ENCODE measurements at regions not wholly inside any gene's neighbourhood (a gene's known extent, or its start where the extent isn't known, plus 50 kb on each side); places are given as distances from the start of the nearest gene placed in this dataset.
"Not testable (repeated sequence)": the region's sequence is repeated elsewhere in the genome, so short reads cannot be mapped to it uniquely, and the experiment has no call there.

DNA sequence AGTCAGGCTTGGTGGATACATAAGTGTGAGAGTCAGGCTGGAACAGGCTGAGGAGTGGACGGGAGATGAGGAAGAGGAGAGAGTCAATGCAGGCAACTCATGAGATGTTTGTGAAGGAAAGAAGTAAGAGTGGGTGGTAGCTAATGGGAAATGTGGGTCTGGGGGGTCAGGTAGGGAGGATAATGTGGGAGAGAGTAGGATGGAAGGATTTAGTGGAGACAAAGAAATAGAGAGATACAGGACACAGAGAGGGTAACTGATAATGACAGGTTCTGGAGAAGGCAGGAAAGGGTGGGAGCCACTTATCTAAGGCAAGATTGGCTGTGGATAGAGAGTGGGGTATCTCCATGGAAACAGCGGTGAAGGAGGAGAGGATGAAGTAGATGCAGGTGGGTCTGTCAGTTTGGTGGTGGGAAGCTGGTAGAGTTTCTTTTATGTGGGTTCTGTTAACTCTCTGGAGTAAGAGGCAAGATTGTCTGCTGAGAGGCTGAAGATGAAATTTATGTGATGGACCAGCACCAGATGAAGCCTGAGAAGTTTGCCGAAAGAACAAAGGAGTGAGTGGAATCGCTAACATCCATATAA is 190.6 kb upstream of the SPRED2 start:
- no peak for DNase-seq

DNA sequence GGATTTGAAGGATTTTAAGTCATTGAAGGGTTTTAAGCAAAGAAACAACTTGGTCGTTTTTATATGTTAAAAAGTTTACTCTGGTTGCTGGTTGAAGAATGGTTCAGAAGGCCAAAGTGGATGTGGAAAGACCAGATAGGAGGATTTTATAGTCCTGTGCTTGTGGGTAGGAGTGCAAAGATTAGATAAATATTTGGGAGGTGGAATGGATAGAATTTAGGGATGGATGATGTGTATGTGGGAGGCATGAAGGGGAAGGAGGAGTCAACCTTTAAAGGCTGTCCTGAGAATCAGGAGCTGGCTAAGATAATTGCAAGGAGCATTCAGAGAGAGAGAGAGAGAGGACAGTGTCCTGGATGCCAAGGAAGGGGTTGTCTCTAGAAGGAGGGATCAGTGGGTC is 190.1 kb upstream of the SPRED2 start:
- no peak for DNase-seq

- DNase-seq: no peak
Measured at GRCh38 chr2:65620524-65620923, 188.1 kb upstream of the SPRED2 start.

- DNase-seq: no peak
Measured at GRCh38 chr2:65620026-65620425, 187.6 kb upstream of the SPRED2 start.

DNA sequence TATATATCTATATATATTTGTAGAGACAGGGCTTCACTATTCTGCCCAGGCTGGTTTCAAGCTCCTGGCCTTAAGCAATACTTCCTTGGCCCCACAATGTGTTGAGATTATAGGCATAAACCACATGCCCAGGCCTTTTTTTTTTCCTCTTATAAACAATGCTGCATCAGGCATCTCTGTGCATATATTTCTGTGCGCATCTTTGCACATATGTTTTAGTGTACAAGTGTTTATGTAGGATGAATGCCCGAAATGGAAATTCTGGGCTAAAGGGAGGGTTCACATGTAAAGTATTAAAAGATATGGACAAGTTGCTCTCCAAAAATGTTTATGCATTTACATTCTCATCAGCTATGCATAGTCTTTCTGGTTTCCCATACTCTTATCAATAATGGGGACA is 183.2 kb upstream of the SPRED2 start:
- DNase-seq: no peak

- DNase-seq: no peak
Measured at GRCh38 chr2:65613968-65614555, 181.7 kb upstream of the SPRED2 start.

DNA sequence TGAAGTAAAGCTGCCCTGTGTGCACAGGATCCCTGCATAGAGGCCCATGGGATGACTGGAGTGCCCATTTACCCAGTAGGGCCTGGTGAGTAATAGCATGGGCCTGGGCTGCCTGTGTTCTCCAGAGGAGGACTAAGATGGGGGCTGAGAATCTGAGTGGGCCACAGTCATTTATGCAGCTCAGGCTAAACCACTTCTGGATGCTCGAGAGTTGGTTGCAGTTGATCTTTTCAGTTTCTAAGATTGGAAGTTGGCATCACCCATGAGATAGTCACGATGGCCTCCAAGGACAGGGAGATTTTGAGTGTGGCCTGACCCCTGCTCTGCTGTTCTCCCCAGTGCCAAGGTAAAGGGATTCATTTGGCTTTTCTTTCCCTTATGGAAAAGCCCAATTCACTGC is 179.1 kb upstream of the SPRED2 start:
- no peak for DNase-seq

- DNase-seq: no peak
Measured at GRCh38 chr2:65608916-65609315, 176.5 kb upstream of the SPRED2 start.

- no peak for DNase-seq
Measured at GRCh38 chr2:65608466-65608865, 176.1 kb upstream of the SPRED2 start.

DNA sequence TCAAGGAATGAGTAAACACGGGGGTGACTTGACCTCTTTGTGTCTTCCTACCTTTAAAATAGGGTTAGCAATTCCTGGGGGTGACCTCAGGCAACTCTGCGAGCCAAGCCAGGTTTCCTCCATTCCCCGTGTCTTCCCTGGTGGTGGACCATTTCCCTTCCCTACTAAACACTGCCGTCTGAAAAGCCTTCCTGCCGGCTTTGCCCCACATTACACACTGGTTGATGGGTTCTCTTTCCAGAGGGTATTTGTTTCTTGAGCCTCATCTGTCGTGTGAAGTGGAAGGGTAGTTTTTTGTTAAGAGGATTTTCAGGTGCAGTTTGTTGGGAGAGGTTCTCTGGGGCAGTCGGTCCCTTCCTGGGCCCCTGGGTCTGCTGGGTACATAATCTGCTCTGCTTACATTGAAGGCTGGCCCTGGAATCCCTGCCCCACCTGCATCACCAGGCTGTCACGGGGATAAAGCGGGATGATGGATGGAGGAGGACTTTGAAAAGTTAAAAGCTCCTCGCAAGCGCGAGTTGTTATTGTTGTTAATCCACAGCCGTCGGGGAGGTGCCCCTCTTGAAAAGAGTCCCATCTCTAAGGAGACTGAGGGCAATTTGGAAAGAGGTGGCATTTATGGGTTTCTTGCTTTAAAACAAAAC is 175.4 kb upstream of the SPRED2 start:
- no peak for DNase-seq

DNA sequence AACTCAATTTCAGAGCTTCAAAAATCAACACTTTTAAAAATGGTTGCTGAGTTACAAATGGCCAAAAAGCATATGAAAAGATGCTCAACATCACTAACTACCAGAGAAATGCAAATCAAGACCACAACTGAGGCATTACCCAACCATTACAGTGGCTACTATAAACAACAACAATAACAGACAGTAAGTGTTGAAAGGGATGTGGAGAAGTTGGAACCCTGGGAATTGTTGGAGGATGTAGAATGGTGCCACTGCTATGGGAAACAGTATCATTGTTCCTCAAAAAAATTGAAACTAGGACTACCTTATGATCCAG is 173.3 kb upstream of the SPRED2 start:
- no peak for DNase-seq

- DNase-seq: no peak
Measured at GRCh38 chr2:65605058-65605742, 172.8 kb upstream of the SPRED2 start.

GRCh38 chr2:65604246-65604645 is 171.8 kb upstream of the SPRED2 start:
- DNase-seq: no peak

- no peak for DNase-seq
Measured at GRCh38 chr2:65602603-65603235, 170.3 kb upstream of the SPRED2 start.

DNA sequence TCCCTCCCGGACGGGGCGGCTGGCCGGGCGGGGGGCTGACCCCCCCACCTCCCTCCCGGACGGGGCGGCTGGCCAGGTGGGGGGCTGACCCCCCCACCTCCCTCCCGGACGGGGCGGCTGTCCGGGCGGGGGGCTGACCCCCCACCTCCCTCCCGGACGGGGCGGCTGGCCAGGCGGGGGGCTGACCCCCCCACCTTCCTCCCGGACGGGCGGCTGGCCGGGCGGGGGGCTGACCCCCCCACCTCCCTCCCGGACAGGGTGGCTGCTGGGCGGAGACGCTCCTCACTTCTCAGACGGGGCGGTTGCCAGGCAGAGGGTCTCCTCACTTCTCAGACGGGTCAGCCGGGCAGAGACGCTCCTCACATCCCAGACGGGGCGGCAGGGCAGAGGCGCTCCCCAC is 168.5 kb upstream of the SPRED2 start:
- not testable (repeated sequence) for DNase-seq

DNA sequence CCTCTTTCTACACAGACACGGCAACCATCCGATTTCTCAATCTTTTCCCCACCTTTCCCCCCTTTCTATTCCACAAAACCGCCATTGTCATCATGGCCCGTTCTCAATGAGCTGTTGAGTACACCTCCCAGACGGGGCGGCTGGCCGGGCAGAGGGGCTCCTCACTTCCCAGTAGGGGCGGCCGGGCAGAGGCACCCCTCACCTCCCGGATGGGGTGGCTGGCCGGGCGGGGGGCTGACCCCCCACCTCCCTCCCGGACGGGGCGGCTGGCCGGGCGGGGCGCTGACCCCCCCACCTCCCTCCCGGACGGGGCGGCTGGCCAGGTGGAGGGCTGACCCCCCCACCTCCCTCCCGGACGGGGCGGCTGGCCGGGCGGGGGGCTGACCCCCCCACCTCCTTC is 168.0 kb upstream of the SPRED2 start:
- not testable (repeated sequence) for DNase-seq

- no peak for DNase-seq
Measured at GRCh38 chr2:65599693-65600092, 167.3 kb upstream of the SPRED2 start.

- DNase-seq: no peak
Measured at GRCh38 chr2:65598996-65599395, 166.6 kb upstream of the SPRED2 start.

DNA sequence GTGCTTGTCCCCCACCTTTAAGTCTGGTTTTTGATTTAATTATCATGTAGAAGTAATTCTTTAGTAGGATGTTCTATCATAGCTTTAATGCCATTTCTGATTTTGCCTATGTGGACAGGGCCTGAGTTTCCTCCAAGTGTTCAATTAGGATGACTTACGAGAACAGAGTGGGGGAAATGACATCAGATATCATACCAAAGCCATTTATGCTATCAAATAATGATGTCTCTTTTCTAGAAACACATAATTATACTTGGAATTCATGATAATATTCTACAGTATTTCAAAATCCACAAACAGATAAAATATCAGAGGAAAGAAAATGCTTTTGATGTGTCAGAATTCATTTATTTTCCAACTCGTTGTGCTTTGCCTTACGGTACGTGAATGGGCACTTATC is 165.9 kb upstream of the SPRED2 start:
- no peak for DNase-seq

DNA sequence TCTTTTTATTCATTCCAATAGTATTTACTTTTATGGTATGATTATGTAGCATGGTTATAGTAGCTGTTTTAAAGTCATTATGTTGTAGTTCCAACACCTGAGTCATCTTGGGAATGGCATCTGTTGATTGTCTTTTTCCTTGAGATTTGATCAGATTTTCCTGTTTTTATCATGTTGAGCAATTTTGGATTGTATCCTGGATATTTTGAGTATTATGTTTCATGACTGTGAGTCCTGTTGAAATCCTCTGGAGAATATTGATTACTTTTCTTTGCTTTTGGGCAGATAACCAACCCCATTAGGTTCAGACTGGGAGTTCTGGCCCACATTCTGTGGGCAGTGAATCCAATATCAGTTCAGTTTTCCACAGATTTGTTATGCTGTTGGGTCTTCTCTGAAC is 163.2 kb upstream of the SPRED2 start:
- DNase-seq: no peak

- no peak for DNase-seq
Measured at GRCh38 chr2:65594150-65594549, 161.8 kb upstream of the SPRED2 start.

DNA sequence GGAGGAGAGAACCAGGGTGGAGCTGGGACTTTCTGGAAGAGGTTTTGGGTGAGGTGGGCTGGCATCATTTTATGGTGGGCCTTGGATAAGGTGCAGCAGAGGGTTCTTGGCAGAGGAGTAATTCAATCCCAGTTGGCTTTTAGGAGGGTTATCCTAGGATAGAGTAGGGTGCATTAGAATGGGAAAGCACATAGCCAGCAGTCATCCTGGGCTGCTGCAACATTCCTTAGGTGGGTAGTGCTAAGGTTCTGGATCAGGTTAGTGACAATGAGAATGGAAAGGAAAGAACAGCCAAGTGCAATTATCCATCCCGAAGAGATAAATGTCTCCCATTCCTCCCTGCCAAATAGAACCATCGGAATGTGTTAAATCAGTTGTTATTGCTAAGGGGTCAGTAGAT is 157.3 kb upstream of the SPRED2 start:
- DNase-seq: no peak

GRCh38 chr2:65587779-65588178 is 155.4 kb upstream of the SPRED2 start:
- no peak for DNase-seq

DNA sequence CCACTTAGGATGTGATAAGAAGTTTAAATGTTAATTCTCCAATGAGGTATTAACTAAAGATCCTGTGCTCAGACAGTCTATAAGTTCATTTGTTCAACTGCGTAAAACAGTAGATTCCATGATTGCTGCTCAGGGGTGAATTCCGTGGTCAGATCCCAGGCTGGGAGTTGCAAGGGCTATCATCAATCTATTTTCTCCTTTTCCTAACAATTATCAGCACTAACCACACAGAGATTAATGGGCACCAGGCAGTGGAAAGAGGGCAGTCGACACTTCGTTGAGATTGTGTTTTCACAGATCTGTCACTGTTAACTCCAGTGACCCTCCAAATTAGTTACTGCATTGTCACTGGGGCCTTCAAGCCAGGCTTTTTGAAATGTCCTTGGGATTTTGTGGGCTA is 154.1 kb upstream of the SPRED2 start:
- DNase-seq: no peak
